DND-41 (cell line): ENCODE measurements at regions not wholly inside any gene's neighbourhood (a gene's known extent, or its start where the extent isn't known, plus 50 kb on each side); places are given as distances from the start of the nearest gene placed in this dataset.

Experiments
- EZH2 ChIP-seq: IDR thresholded peaks from 3 replicates; pipeline ENCODE4 v1.6.1; 2012; ENCODE audit warnings: borderline replicate concordance, low read depth, mild to moderate bottlenecking, moderate library complexity, low read length, inconsistent platforms; ENCODE audit not compliant: severe bottlenecking
- TF ChIP-seq, protein P1 (sequence below): IDR thresholded peaks from 2 replicates; pipeline ENCODE4 v1.5.1; 2012; ENCODE audit warnings: borderline replicate concordance, low read length, moderate library complexity, mild to moderate bottlenecking; ENCODE audit not compliant: poor library complexity, severe bottlenecking; ENCODE audit errors: extremely low read depth

- TF ChIP-seq, protein P1, sequence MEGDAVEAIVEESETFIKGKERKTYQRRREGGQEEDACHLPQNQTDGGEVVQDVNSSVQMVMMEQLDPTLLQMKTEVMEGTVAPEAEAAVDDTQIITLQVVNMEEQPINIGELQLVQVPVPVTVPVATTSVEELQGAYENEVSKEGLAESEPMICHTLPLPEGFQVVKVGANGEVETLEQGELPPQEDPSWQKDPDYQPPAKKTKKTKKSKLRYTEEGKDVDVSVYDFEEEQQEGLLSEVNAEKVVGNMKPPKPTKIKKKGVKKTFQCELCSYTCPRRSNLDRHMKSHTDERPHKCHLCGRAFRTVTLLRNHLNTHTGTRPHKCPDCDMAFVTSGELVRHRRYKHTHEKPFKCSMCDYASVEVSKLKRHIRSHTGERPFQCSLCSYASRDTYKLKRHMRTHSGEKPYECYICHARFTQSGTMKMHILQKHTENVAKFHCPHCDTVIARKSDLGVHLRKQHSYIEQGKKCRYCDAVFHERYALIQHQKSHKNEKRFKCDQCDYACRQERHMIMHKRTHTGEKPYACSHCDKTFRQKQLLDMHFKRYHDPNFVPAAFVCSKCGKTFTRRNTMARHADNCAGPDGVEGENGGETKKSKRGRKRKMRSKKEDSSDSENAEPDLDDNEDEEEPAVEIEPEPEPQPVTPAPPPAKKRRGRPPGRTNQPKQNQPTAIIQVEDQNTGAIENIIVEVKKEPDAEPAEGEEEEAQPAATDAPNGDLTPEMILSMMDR, result no peak
- TF ChIP-seq EZH2, result no peak
Observed at GRCh38 chr4:73679836-73680235, 59.6 kb upstream of the RASSF6 start.
